C4-2B (cell line): ENCODE measurements at regions not wholly inside any gene's neighbourhood (a gene's known extent, or its start where the extent isn't known, plus 50 kb on each side); places are given as distances from the start of the nearest gene placed in this dataset.

Experiments
- H3K27ac ChIP-seq: fragments of 450-650 bp; 2 replicates; pipeline ENCODE4 v1.5.1; 2017
- CTCF ChIP-seq: fragments of 450-650 bp; conservative IDR thresholded peaks from 2 replicates; pipeline ENCODE4 v1.5.1; 2017; ENCODE audit warnings: mild to moderate bottlenecking
- ZFX ChIP-seq: fragments of 450-650 bp; IDR thresholded peaks from 2 replicates; pipeline ENCODE4 v1.6.1; 2017

- TF ChIP-seq ZFX (no peak), CTCF (no peak)
- H3K27ac ChIP-seq = no peak overlapping the region
These were observed 99.1 kb downstream of the ENC1 start for GRCh38 chr5:74541381-74541781.

- no peak overlapping the region; the same call in 1 of the 2 replicates for H3K27ac ChIP-seq
- TF ChIP-seq ZFX = no peak
- no peak for TF ChIP-seq CTCF
These were observed 99.9 kb downstream of the ENC1 start for GRCh38 chr5:74540622-74541021.

- H3K27ac ChIP-seq = no peak overlapping the region
- TF ChIP-seq ZFX (no peak), CTCF (no peak)
These were observed 100.5 kb downstream of the ENC1 start for GRCh38 chr5:74539986-74540385.

GRCh38 chr5:74538206-74538661, 102.3 kb downstream of the ENC1 start:
- peak overlapping the region; percentile 16 for H3K27ac ChIP-seq

GRCh38 chr5:74536658-74537057, 103.9 kb downstream of the ENC1 start:
- TF ChIP-seq ZFX = no peak
- no peak for TF ChIP-seq CTCF
- no peak overlapping the region for H3K27ac ChIP-seq

More at GRCh38 chr5:74538206-74538661, 102.3 kb downstream of the ENC1 start:
- TF ChIP-seq ZFX = no peak
- no peak for TF ChIP-seq CTCF

- no peak for TF ChIP-seq CTCF
- no peak for TF ChIP-seq ZFX
- H3K27ac ChIP-seq = no peak overlapping the region
These were observed 104.6 kb downstream of the ENC1 start for GRCh38 chr5:74535926-74536325.

GRCh38 chr5:74534397-74535129, 106.0 kb downstream of the ENC1 start:
- no peak overlapping the region for H3K27ac ChIP-seq
- TF ChIP-seq CTCF (no peak), ZFX (no peak)
